Liver (tissue), 8 donors: ENCODE measurements at regions not wholly inside any gene's neighbourhood (a gene's known extent, or its start where the extent isn't known, plus 50 kb on each side); places are given as distances from the start of the nearest gene placed in this dataset.

Source experiments
- DNase-seq: peaks from one replicate; pipeline ENCODE4 v3.0.0-alpha.2; 2017; ENCODE audit warnings: low spot score
- H3K27ac ChIP-seq, 2 donors: one replicate each; pipeline ENCODE4 v1.7.0; 2013; ENCODE audit warnings: inconsistent platforms in 2 of 2, low read length in 2 of 2, control low read depth in 1 of 2, low read depth in 1 of 2, mild to moderate bottlenecking in 1 of 2
- H3K27me3 ChIP-seq, 4 donors: one replicate each; pipeline versions ENCODE4 v1.6.1 to v1.7.0; 2013; ENCODE audit warnings: low read length in 3 of 4, inconsistent platforms in 1 of 4, mild to moderate bottlenecking in 1 of 4, moderate library complexity in 1 of 4; ENCODE audit not compliant: control insufficient read depth in 4 of 4, insufficient read depth in 4 of 4
- H3K36me3 ChIP-seq, 4 donors: one replicate each; pipeline versions ENCODE4 v1.6.1 to v1.7.0; 2013; ENCODE audit warnings: low read length in 3 of 4, mild to moderate bottlenecking in 3 of 4, low read depth in 1 of 4, moderate library complexity in 1 of 4; ENCODE audit not compliant: control insufficient read depth in 4 of 4, insufficient read depth in 3 of 4
- H3K4me1 ChIP-seq, 4 donors: one replicate each; pipeline versions ENCODE4 v1.6.1 to v1.7.0; 2013; ENCODE audit warnings: low read length in 3 of 4, mild to moderate bottlenecking in 3 of 4, moderate library complexity in 1 of 4; ENCODE audit not compliant: control insufficient read depth in 4 of 4, insufficient read depth in 4 of 4
- H3K4me3 ChIP-seq, 3 donors: one replicate each; pipeline versions ENCODE4 v1.6.1 to v1.7.0; 2013; ENCODE audit warnings: low read length in 3 of 3, control low read depth in 1 of 3, low read depth in 1 of 3, mild to moderate bottlenecking in 1 of 3
- H3K9ac ChIP-seq, 2 donors: one replicate each; pipeline ENCODE4 v1.7.0; 2013; ENCODE audit warnings: low read length in 2 of 2, mild to moderate bottlenecking in 2 of 2, moderate library complexity in 2 of 2, control low read depth in 1 of 2, low read depth in 1 of 2
- H3K9me3 ChIP-seq, 4 donors: one replicate each; pipeline versions ENCODE4 v1.6.1 to v1.7.0; 2013; ENCODE audit warnings: low read length in 3 of 4; ENCODE audit not compliant: control insufficient read depth in 4 of 4
- ATF3 ChIP-seq: IDR thresholded peaks from 2 replicates; pipeline ENCODE4 v1.6.1; 2016; ENCODE audit warnings: antibody characterized with exemption
- CTCF ChIP-seq: fragments of 150-350 bp; IDR thresholded peaks from 2 replicates; pipeline ENCODE4 v1.5.1; 2017; ENCODE audit warnings: improper control_type of control experiment, low read depth, low read length; ENCODE audit not compliant: missing input control
- EGR1 ChIP-seq, 2 donors: IDR thresholded peaks; 2 replicates each; pipeline ENCODE4 v1.6.1; 2016 to 2018; ENCODE audit warnings: antibody characterized with exemption in 2 of 2, low read depth in 2 of 2
- FOXA1 ChIP-seq: IDR thresholded peaks from 2 replicates; pipeline ENCODE4 v1.6.1; 2016; ENCODE audit warnings: antibody characterized with exemption
- FOXA2 ChIP-seq: IDR thresholded peaks from 2 replicates; pipeline ENCODE4 v1.6.1; 2016; ENCODE audit warnings: antibody characterized with exemption
- GABPA ChIP-seq, 2 donors: IDR thresholded peaks in 1 of 2; conservative IDR thresholded peaks in 1 of 2; 2 replicates each; pipeline ENCODE4 v1.6.1; 2016; ENCODE audit warnings: antibody characterized with exemption in 2 of 2, mild to moderate bottlenecking in 1 of 2, moderate library complexity in 1 of 2
- HNF4A ChIP-seq, 2 donors: conservative IDR thresholded peaks; 2 replicates each; pipeline ENCODE4 v1.6.1; 2016; ENCODE audit warnings: antibody characterized with exemption in 2 of 2, mild to moderate bottlenecking in 2 of 2
- HNF4G ChIP-seq: IDR thresholded peaks from 2 replicates; pipeline ENCODE4 v1.6.1; 2016; ENCODE audit warnings: antibody characterized with exemption
- JUND ChIP-seq, 2 donors: IDR thresholded peaks; 2 replicates each; pipeline ENCODE4 v1.6.1; 2016; ENCODE audit warnings: antibody characterized with exemption in 2 of 2
- MAX ChIP-seq: IDR thresholded peaks from 2 replicates; pipeline ENCODE4 v1.6.1; 2016; ENCODE audit warnings: antibody characterized with exemption
- NR2F2 ChIP-seq: IDR thresholded peaks from 2 replicates; pipeline ENCODE4 v1.6.1; 2016; ENCODE audit warnings: antibody characterized with exemption
- RAD21 ChIP-seq, 2 donors: IDR thresholded peaks; 2 replicates each; pipeline ENCODE4 v1.6.1; 2016; ENCODE audit warnings: antibody characterized with exemption in 2 of 2, mild to moderate bottlenecking in 2 of 2
- REST ChIP-seq: IDR thresholded peaks from 2 replicates; pipeline ENCODE4 v1.6.1; 2016; ENCODE audit warnings: antibody characterized with exemption, mild to moderate bottlenecking
- RXRA ChIP-seq, 2 donors: IDR thresholded peaks; 2 replicates each; pipeline ENCODE4 v1.6.1; 2017 to 2018; ENCODE audit warnings: antibody characterized with exemption in 2 of 2, mild to moderate bottlenecking in 1 of 2
- SP1 ChIP-seq: IDR thresholded peaks from 2 replicates; pipeline ENCODE4 v1.6.1; 2018; ENCODE audit warnings: antibody characterized with exemption, mild to moderate bottlenecking
- TAF1 ChIP-seq: conservative IDR thresholded peaks from 2 replicates; pipeline ENCODE4 v1.6.1; 2016; ENCODE audit warnings: antibody characterized with exemption, mild to moderate bottlenecking
- YY1 ChIP-seq: IDR thresholded peaks from 2 replicates; pipeline ENCODE4 v1.6.1; 2016; ENCODE audit warnings: antibody characterized with exemption, mild to moderate bottlenecking
- ZBTB33 ChIP-seq: IDR thresholded peaks from 2 replicates; pipeline ENCODE4 v1.6.1; 2016; ENCODE audit warnings: antibody characterized with exemption
- WGBS: extraction: QIAGEN DNeasy Blood & Tissue Kit; methylation state at CpG from one replicate; pipeline ENCODE4 v1.1.7; 2013; 5-methylcytosine and 5-hydroxymethylcytosine counted together
- donor health status: healthy.
- donor health status: healthy.
- donor health status: healthy.
- donor health status: healthy.
- donor health status: healthy.

- no peak for DNase-seq
- H3K36me3 ChIP-seq = no peaks in the 10 kb centered on the region
- no peak overlapping the region for H3K4me3 ChIP-seq
- H3K27ac ChIP-seq = no peak overlapping the region
- H3K9ac ChIP-seq = no peak overlapping the region
- H3K4me1 ChIP-seq = no peaks in the 10 kb centered on the region
- WGBS = 84% methylated on average over 8 of the region's 8 CpGs
- no peaks in the 10 kb centered on the region for H3K9me3 ChIP-seq
- no peaks in the 10 kb centered on the region for H3K27me3 ChIP-seq
- no peak for TF ChIP-seq FOXA2
- no peak for TF ChIP-seq GABPA (IDR thresholded peaks at IDR 0.05 in 1 of 2, conservative IDR thresholded peaks at IDR 0.05 in 1 of 2)
- no peak for TF ChIP-seq TAF1
- TF ChIP-seq ATF3 = no peak
- TF ChIP-seq FOXA1 = no peak
- TF ChIP-seq MAX = no peak
- TF ChIP-seq NR2F2 = no peak
- no peak for TF ChIP-seq HNF4A (conservative IDR thresholded peaks at IDR 0.05)
- TF ChIP-seq JUND (IDR thresholded peaks at IDR 0.05) = no peak
- TF ChIP-seq CTCF = no peak
- TF ChIP-seq YY1 = no peak
- TF ChIP-seq HNF4G = no peak
- no peak for TF ChIP-seq RXRA (IDR thresholded peaks at IDR 0.05)
- TF ChIP-seq EGR1 (IDR thresholded peaks at IDR 0.05; ENCODE audit: low read depth in 2 of 2) = no peak
- TF ChIP-seq REST = no peak
- TF ChIP-seq ZBTB33 = no peak
- TF ChIP-seq RAD21 (IDR thresholded peaks at IDR 0.05) = no peak
- no peak for TF ChIP-seq SP1
These were observed 536.4 kb upstream of the AMELY start for GRCh38 chrY:7447881-7448516.
